OCI-LY7 (cell line): ENCODE measurements at regions not wholly inside any gene's neighbourhood (a gene's known extent, or its start where the extent isn't known, plus 50 kb on each side); places are given as distances from the start of the nearest gene placed in this dataset.

Experiments
- BruUV-seq: library from RNA; stranded (reverse); fragments of 400-500 nt; replicated peaks from 2 replicates; lab custom pipeline; 2021; lab: Mats Ljungman, UMichigan
- CTCF ChIA-PET: fragments of 300-600 bp; sonication (Branson Sonifier 250); formaldehyde crosslinking; loops from one replicate; lab custom pipeline; 2022; ENCODE audit warnings: antibody characterized with exemption; ENCODE audit not compliant: unreplicated experiment; lab: Charles Lee
- POLR2A ChIA-PET: fragments of 300-600 bp; sonication (Branson Sonifier 250); formaldehyde crosslinking; loops from one replicate; lab custom pipeline; 2022; ENCODE audit warnings: antibody characterized with exemption; lab: Charles Lee
- DNase-seq: peaks from one replicate; pipeline ENCODE4 v3.0.0-alpha.2; 2015; ENCODE audit warnings: low spot score
- H2AFZ ChIP-seq: fragments of 200-600 bp; sonication (generic), shearing (Covaris generic); 2 replicates; pipeline ENCODE4 v1.6.1; 2014; ENCODE audit warnings: mild to moderate bottlenecking, antibody characterized with exemption, low read length, moderate library complexity
- H3K27ac ChIP-seq: fragments of 200-600 bp; sonication (generic); 2 replicates; pipeline ENCODE4 v1.5.1; 2014; ENCODE audit warnings: mixed run types, low read depth, mild to moderate bottlenecking, moderate library complexity, low read length, inconsistent platforms; ENCODE audit not compliant: poor library complexity, severe bottlenecking
- H3K36me3 ChIP-seq: fragments of 200-600 bp; sonication (generic); 2 replicates; pipeline ENCODE4 v1.6.1; 2014; ENCODE audit warnings: mild to moderate bottlenecking, antibody characterized with exemption, low read length, moderate library complexity, mixed read lengths; ENCODE audit not compliant: insufficient read depth
- H3K4me1 ChIP-seq: fragments of 200-600 bp; sonication (generic); 2 replicates; pipeline ENCODE4 v1.5.1; 2014; ENCODE audit warnings: mild to moderate bottlenecking, low read length; ENCODE audit not compliant: insufficient read depth, poor library complexity, severe bottlenecking
- H3K4me2 ChIP-seq: fragments of 200-600 bp; sonication (generic); 2 replicates; pipeline ENCODE4 v1.6.1; 2014; ENCODE audit warnings: mild to moderate bottlenecking, low read length
- H3K4me3 ChIP-seq: fragments of 200-600 bp; sonication (generic); 2 replicates; pipeline ENCODE4 v1.5.1; 2014; ENCODE audit warnings: mild to moderate bottlenecking, low read depth, low read length; ENCODE audit not compliant: poor library complexity, severe bottlenecking
- H3K79me2 ChIP-seq: fragments of 200-600 bp; sonication (generic); 2 replicates; pipeline ENCODE4 v1.6.1; 2016; ENCODE audit warnings: low read depth, mild to moderate bottlenecking, low read length, moderate library complexity, mixed read lengths; ENCODE audit not compliant: insufficient read depth
- H3K9me2 ChIP-seq: fragments of 200-600 bp; sonication (generic); 2 replicates; pipeline ENCODE4 v1.6.1; 2016; ENCODE audit warnings: mild to moderate bottlenecking, low read length, mixed read lengths; ENCODE audit not compliant: insufficient read depth
- H3K9me3 ChIP-seq: fragments of 200-600 bp; sonication (generic); 2 replicates; pipeline ENCODE4 v1.6.1; 2014; ENCODE audit warnings: mild to moderate bottlenecking, mixed run types, low read length, mixed read lengths
- H4K20me1 ChIP-seq: fragments of 200-600 bp; sonication (generic); 2 replicates; pipeline ENCODE4 v1.6.1; 2014; ENCODE audit warnings: mild to moderate bottlenecking, antibody characterized with exemption, low read length, moderate library complexity, mixed read lengths; ENCODE audit not compliant: insufficient read depth
- CTCF ChIP-seq: fragments of 200-600 bp; sonication (generic); conservative IDR thresholded peaks from 2 replicates; pipeline ENCODE4 v1.5.1; 2014; ENCODE audit warnings: mild to moderate bottlenecking, antibody characterized with exemption, low read length, moderate library complexity, mixed read lengths
- EZH2phosphoT487 ChIP-seq: fragments of 200-600 bp; sonication (generic); IDR thresholded peaks from 2 replicates; pipeline ENCODE4 v1.6.1; 2018; ENCODE audit warnings: low read depth, borderline replicate concordance, mild to moderate bottlenecking, mixed run types, antibody characterized with exemption, low read length, moderate library complexity, mixed read lengths
- intact Hi-C: fragments of 100-400 bp; cut with micrococcal nuclease; formaldehyde crosslinking; loops from one replicate; pipeline ENCODE4 v1.10.0; 2022; ENCODE audit not compliant: unreplicated experiment

GRCh38 chr12:90260136-90260535 is 551.5 kb upstream of the ATP2B1 start:
- no peak overlapping the region for H3K4me2 ChIP-seq
- H3K4me3 ChIP-seq = no peak overlapping the region
- no peak overlapping the region for H3K27ac ChIP-seq
- no peaks in the 10 kb centered on the region for H4K20me1 ChIP-seq
- no peaks in the 10 kb centered on the region for H3K9me2 ChIP-seq
- no peaks in the 10 kb centered on the region for H3K36me3 ChIP-seq
- TF ChIP-seq EZH2phosphoT487 (no peak), CTCF (no peak)
- no TSS peak for BruUV-seq
- intact Hi-C loops = no loop called here
- no peaks in the 10 kb centered on the region for H3K79me2 ChIP-seq
- DNase-seq = no peak
- H3K9me3 ChIP-seq = no peaks in the 10 kb centered on the region
- H3K4me1 ChIP-seq = no peaks in the 10 kb centered on the region
- CTCF ChIA-PET = no interaction called here
- H2AFZ ChIP-seq = no peak overlapping the region
- POLR2A ChIA-PET = interaction anchor here (1.0 kb wide), 1 partner anchor 9 kb away, joined by 4 read pairs; no protein-coding TSS in a partner anchor

GRCh38 chr12:90257927-90258624 is 549.4 kb upstream of the ATP2B1 start:
- intact Hi-C loops = loop anchor here (10.0 kb wide), 1 partner anchor 713 kb away; no protein-coding TSS in a partner anchor
- no peak for TF ChIP-seq CTCF
- TF ChIP-seq EZH2phosphoT487 = no peak
- Histone ChIP-seq H3K9me3 (no peaks in the 10 kb centered on the region), H2AFZ (no peak overlapping the region), H3K36me3 (no peaks in the 10 kb centered on the region), H3K4me2 (no peak overlapping the region), H3K4me3 (no peak overlapping the region), H3K9me2 (no peaks in the 10 kb centered on the region), H3K79me2 (no peaks in the 10 kb centered on the region), H3K27ac (no peak overlapping the region), H3K4me1 (peaks cover 10% of the 10 kb centered on the region), H4K20me1 (no peaks in the 10 kb centered on the region)
- DNase-seq = no peak
- POLR2A ChIA-PET = interaction anchor here (0.7 kb wide), 2 partner anchors 47 to 714 kb away, joined by 3 to 4 read pairs; no protein-coding TSS in a partner anchor
- no TSS peak for BruUV-seq
- CTCF ChIA-PET = interaction anchor here (0.7 kb wide), 1 partner anchor 1225 kb away, joined by 3 read pairs; no protein-coding TSS in a partner anchor

GRCh38 chr12:90254796-90255195 is 546.2 kb upstream of the ATP2B1 start:
- CTCF ChIA-PET = no interaction called here
- POLR2A ChIA-PET = no interaction called here
- intact Hi-C loops = loop anchor here (10.0 kb wide), 1 partner anchor 710 kb away; no protein-coding TSS in a partner anchor
- DNase-seq = no peak
- no peak overlapping the region for H3K4me3 ChIP-seq
- H3K4me1 ChIP-seq = peaks cover 10% of the 10 kb centered on the region
- TF ChIP-seq EZH2phosphoT487 (no peak), CTCF (no peak)
- no TSS peak for BruUV-seq
- H4K20me1 ChIP-seq = no peaks in the 10 kb centered on the region
- H3K4me2 ChIP-seq = no peak overlapping the region
- H3K36me3 ChIP-seq = no peaks in the 10 kb centered on the region
- H3K9me2 ChIP-seq = no peaks in the 10 kb centered on the region
- no peaks in the 10 kb centered on the region for H3K9me3 ChIP-seq
- H3K27ac ChIP-seq = no peak overlapping the region
- H3K79me2 ChIP-seq = no peaks in the 10 kb centered on the region
- H2AFZ ChIP-seq = no peak overlapping the region
